ENCODE measurements at regions not wholly inside any gene's neighbourhood (a gene's known extent, or its start where the extent isn't known, plus 50 kb on each side); places are given as distances from the start of the nearest gene placed in this dataset.

GRCh38 chr7:17699696-17700095 lies 240.6 kb downstream of the SNX13 start:
- DNase-seq, result no peak

GRCh38 chr7:17700138-17700537 lies 240.2 kb downstream of the SNX13 start:
- DNase-seq, result no peak

GRCh38 chr7:17706275-17706674 lies 234.0 kb downstream of the SNX13 start:
- no peak for DNase-seq

GRCh38 chr7:17706734-17707133 lies 233.6 kb downstream of the SNX13 start:
- DNase-seq, result peak; percentile 30

- no peak for DNase-seq
Observed at GRCh38 chr7:17709127-17709526, 231.2 kb downstream of the SNX13 start.

- DNase-seq, result no peak
Observed at GRCh38 chr7:17709599-17709998, 230.7 kb downstream of the SNX13 start.

GRCh38 chr7:17710312-17710711 lies 230.0 kb downstream of the SNX13 start:
- no peak for DNase-seq

GRCh38 chr7:17713584-17713983 lies 226.7 kb downstream of the SNX13 start:
- no peak for DNase-seq

- no peak for DNase-seq
Observed at GRCh38 chr7:17716816-17717215, 223.5 kb downstream of the SNX13 start.

- no peak for DNase-seq
Observed at GRCh38 chr7:17719998-17720397, 220.3 kb downstream of the SNX13 start.

GRCh38 chr7:17721736-17722285 lies 218.5 kb downstream of the SNX13 start:
- DNase-seq, result no peak

- no peak for DNase-seq
Observed at GRCh38 chr7:17722798-17723197, 217.5 kb downstream of the SNX13 start.

GRCh38 chr7:17725821-17726220 lies 214.5 kb downstream of the SNX13 start:
- DNase-seq, result no peak

GRCh38 chr7:17732083-17732482 lies 208.2 kb downstream of the SNX13 start:
- DNase-seq, result no peak
